GM19468 (cell line): ENCODE measurements at regions not wholly inside any gene's neighbourhood (a gene's known extent, or its start where the extent isn't known, plus 50 kb on each side); places are given as distances from the start of the nearest gene placed in this dataset.

Experiments used
- ATAC-seq: cut with Tn5 transposase; IDR thresholded peaks from one replicate; pipeline ENCODE4 v1.9.1; 2021; ENCODE audit warnings: mild to moderate bottlenecking, moderate library complexity, moderate number of reproducible peaks; ENCODE audit not compliant: unreplicated experiment; ENCODE audit errors: extremely low read depth

DNA sequence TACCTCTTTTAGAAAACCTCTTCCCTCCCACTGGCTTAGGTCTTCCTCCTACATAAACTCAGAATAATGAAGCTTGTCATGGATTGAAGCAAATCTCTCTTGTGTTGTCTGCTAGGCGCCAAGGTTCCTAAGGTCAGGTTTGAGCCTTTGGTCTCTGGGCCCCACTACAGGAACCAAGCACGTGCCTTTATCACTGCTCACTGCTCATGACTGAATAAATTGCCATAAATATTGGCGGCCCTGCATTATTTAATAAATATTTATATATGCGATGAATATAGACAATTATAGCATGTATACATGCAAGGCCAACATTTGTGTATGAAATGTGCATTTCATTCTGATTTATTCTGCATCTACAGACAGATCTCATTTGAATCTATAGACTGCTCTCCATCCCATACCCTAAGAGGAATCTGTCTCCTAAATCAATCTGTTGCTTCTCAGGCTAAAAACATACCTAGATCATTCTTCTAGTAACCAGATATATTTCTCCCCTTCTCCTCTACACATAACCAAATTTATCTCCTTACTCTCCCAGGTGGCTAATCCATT, 1717.6 kb upstream of the TENM3 start:
- no peak for ATAC-seq

DNA sequence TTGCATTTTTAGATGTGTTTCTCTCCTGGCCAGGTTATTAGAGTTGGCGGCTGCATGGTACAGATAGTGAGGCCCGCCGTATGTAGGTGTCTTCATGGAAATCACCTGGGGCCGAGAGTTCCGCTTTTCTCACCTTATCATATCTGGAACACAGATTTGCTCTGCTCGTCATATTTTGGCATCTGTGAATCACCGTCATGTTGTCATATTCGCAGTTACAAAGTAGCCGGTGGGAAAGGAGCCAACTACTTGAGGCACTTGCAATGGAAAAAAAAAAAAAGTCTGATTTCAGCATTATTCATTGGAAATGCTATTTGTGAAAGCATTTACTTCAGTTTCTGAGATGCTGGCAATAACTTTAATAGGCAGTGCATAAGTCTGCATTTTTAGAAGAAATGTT, 1715.2 kb upstream of the TENM3 start:
- ATAC-seq, result no peak

DNA sequence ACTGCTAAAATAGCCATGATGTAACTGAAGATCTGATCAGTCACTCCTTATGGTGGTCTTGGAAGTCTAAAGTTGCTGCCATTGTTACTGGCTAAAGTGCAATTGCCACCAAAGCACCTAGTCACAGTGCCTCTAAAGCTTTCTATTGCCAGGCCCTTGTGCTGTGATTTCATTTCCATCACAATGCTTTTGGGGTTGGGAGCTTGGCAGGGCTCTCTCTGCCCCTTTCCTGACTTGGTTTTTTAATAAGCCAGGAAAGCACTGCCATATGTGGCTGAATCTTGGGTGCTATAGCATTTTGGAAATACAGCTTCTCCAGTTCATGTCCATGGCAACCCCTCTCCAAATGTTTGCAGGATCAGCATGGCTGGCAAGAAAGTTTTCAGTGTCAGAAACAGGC, 1712.4 kb upstream of the TENM3 start:
- no peak for ATAC-seq

DNA sequence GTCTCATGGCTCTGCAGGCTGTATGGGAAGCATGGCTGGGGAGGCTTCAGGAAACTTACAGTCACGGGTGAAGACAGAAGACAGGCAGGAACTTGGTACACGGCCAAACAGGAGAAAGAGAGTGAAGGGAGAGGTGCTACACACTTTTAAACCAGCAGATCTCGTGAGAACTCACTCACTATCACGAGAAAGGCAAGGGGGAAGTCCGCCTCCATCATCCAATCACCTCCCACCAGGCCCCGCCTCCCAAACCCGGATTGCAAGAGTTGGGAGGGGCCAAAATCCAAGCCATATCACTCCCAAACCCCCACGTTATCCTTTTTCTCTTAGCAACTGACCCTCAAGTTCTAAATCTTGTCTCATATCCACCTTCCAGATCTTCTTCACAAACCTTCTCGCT, 1710.5 kb upstream of the TENM3 start:
- no peak for ATAC-seq

DNA sequence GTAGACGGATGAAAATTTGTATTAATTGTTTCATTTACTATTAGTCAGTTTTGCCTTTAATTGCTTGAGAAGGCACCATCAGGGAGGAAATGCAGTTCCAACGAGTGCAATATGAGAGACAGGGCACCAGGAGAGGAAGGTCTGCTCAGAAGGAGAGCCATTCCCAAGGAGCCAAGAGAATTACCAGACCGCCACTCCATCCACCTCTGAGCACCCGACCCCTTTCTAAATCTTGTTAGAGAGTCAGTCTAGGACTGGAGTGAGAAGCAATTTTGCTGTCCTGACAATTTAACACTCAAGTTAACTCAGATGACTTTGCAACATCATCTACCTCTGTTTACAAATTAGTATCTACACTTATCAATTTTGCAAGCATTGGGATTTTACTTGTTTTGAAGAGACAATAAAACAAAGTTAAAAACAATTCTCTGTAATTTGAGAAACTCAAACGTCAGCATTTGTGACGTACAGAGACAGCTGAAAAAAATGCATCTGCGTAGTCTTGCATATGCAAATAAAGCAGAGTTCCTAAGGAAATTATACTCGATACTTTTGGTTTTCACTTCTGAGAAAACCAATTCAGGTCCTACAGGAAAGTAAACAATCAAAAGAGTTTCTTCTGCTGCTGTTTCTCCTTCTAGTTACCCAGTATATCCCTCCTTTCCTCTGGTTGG, 1704.7 kb upstream of the TENM3 start:
- no peak for ATAC-seq

DNA sequence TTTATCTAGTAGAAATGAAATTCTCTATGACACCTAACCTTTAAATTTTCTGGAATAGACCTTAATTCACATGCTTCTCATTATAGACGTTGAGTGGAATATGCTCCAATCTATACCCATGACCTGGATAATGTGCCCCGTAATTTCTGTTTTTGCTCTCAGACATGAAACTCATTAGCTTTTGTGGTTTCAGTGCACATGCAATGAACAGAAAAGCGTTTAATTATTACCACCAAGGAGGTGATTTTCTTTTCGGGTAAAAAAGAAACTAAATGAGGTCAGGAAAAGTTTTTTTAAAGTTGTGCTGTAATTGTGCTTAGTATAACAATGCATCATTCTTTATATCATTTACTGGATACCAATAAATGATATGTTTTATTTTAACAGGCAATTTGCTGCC, 1703.9 kb upstream of the TENM3 start:
- peak; percentile 50 for ATAC-seq

DNA sequence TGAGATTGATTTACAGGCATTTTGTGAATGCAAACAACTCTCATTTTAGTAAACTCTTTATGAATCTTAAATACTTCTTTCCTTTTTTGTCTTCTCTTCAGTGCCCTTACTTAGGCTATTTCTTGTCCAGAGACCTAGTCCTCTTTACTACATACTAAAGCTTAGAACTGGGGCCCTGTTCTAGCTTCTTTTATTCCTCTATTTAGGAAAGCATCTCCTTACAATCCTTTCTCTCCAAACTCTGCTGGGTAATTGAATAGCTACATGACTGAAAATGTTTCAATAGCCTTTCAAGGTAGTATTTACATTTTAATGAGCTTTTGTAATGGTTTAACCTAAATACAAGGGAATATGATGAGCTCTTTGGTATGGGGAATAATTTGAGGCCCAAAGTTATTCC, 1701.5 kb upstream of the TENM3 start:
- ATAC-seq, result no peak

DNA sequence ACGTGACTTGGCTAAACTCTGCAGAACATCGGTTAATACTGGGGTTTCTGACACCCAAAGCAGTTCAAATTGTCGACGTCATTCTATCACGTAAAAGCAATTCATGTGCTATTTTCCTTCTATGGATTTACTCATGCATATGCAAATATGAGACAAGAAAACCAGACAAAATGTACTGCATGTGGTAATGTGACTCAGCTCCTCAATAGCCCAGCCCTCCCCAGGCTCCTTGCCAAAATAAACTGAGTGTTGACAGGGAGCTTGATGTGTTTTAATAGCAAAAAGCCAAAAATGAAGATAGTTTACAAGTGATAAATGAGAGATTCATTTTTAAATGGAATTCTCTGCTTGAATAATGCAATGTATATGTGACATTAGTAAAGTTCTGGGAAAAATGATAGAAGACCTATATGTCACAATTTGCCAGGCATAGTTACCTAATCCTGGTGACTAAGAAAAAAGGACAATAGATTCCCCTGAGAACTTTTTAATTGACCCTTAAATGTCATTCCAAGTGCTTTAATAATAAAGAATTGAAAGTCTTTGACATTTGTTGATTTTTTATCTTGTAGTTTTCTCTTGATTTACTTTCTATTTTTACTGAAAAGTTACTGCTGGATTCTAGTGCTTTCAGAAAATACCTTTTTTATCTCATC, 1700.6 kb upstream of the TENM3 start:
- ATAC-seq, result no peak

DNA sequence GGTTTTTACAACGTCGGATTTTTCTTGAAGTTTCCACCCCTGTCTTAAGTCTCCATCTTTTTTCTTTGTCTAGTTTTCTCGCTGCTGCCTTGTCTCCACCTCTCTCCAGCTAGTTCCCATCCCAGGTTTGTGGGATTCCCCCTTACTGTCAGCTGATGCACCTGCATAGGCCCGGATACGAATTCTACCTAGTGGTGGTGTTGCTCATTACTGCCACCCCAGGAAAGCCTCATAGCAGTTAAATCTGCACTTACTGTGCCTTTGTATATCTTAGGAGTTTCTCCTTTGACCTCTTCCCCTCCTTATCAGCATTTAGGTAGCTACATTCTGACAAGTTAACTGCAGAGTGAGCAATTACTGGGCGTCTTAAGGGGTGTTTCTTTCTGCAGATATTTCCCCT, 1693.1 kb upstream of the TENM3 start:
- no peak for ATAC-seq

DNA sequence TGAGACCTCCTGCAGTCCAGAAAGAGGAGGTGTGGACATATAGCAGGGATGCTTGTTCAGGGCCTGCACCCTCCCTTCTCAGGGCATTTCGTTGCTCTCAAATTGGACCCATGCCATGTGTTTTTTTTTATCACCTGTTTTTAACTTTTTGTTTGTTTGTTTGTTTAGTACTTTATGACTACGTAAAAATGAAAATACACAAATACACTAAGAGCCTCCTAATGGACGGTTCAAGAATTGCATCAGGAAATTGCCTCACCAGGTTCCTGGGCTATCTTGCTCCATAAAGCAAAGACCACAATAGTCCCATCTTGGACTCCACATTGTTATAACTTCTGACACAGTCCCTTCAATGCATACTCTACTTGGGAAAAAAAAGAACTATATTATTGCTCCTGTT, 1685.9 kb upstream of the TENM3 start:
- no peak for ATAC-seq

DNA sequence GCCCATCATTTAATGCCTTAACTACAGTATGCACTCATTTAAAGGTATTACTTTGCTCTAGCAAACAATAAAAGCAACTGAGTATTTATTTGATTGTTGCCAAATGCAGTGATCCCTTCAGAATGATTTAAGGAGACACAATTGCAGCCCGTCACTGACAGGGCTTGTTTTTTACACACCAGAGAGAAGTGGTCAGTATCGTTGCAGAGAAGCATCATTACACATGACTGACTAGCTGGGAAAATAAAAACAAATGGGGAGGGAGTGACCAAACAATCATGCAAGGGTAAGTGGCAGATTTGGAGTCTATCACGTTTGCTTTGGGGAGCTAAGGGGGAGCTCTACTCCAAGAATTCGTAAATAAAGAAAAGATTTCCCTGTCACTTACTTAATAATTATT, 1685.3 kb upstream of the TENM3 start:
- no peak for ATAC-seq

DNA sequence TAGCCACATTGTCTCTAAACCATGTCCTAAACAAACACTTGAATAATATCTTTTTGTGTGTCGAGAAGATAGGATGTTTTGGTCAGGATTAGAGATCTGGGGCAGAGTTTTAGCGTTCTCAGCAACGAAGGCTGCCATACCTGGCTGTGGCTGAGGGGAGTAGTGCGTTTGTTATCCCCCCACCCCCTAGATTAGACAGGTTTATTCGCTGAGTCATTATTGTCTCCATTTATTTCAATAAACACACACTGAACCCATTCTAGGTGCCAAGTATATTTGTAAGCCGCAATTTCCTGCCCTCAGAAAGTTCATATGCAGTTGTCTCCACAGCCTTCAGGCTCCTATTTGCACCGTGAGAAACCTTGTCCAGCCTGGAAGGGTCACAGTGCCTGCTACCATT, 1684.8 kb upstream of the TENM3 start:
- ATAC-seq, result no peak

DNA sequence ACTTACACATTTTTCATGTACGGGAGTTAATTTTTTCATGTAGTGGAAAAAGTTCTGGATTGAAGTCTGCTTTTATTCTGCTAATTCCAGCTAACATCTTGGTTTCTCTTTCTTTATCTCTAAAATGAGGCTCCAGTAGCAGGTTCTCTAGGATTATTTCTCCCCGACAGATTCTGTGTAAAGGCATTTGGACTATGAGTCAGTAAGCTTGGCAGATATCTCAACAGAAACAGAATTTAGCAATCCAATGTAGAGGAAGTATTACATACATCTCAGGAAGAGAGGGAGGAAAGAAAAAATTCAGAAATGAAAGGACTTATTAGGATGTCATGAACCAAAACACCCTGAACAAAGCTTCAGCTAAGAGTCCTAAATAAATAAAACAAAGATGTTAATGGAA, 1682.3 kb upstream of the TENM3 start:
- no peak for ATAC-seq

DNA sequence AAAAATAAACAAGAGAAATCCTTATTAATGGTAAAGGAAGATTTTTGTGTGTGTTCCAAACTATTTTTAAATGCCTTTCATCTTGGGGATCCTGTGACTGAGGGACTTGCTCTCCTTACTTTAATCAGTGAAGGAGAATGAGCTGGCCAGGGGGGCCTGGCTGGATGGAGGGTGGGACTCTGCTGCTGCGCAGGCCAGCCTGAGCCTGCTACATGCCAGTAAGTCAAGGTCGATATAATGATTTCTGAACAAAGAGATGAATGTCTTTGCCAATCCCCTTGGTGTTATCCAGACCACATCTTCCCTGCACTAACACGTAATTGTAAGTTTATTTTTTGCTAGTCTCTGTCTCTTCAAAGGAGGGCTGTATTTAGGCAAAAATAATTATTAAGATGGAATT, 1679.2 kb upstream of the TENM3 start:
- no peak for ATAC-seq

DNA sequence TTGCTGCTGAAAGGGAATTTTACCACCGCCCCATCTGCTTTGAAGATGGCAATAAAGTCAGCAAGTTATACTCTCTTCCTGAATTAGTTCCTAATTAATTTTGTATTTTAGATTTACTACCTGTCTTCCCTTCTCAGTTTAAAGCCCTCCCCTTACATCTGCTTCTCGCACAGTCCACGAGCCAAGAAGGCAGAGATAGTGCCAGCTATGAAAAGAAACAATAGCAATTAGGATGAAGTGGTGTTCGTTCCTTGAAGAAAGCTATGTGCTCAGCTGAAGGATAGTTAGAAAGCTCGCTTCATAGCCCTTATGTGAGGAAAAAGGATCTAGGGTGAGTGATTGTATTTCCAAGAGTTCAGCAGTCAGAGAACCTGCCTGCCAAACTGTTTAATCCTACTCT, 1678.8 kb upstream of the TENM3 start:
- ATAC-seq, result no peak

DNA sequence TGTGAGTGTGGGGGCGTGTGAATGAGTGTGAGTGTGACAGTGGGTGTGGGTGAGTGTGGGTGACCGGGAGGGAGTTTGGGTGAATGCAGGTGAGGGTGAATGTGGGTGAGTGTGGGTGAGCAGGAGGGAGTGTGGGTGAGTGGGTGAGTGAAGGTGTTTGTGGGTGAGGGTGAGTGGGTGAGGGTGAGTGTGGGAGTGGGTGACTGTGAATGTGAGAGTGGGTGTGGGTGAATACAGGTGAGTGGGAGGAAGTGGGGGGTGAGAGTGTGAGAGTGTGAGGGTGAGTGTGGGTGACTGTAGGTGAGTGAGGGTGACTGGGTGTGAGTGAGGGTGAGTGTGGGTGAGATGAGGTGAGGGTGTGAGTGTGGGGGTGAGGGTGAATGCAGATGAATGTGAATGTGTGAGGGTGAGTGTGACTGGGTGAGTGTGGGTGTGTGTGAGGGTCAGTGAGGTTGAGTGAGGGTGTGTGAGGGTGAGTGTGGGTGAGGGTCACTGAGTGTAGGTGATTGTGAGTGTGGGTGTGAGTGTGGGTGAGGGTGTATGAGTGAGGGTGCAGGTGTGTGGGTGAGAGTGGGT, 1677.3 kb upstream of the TENM3 start:
- no peak for ATAC-seq

DNA sequence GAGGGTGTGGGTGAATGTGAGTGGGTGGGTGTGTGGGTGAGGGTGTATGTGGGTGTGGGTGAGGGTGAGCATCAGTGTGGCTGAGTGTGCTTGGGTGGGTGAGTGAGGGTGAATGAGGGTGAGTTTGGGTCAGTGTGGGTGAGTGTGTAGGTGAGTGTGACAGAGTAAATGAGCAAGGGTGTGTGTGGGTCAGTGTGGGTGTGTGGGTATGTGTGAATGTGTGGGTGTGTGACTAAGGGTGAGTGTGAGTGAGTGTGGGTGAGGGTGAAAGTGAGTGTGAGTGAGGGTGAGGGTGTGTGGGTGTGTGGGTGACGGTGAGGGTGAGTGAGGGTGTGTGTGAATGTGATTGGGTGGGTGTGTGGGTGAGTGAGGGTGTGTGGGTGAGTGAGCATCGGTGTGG, 1676.7 kb upstream of the TENM3 start:
- no peak for ATAC-seq

DNA sequence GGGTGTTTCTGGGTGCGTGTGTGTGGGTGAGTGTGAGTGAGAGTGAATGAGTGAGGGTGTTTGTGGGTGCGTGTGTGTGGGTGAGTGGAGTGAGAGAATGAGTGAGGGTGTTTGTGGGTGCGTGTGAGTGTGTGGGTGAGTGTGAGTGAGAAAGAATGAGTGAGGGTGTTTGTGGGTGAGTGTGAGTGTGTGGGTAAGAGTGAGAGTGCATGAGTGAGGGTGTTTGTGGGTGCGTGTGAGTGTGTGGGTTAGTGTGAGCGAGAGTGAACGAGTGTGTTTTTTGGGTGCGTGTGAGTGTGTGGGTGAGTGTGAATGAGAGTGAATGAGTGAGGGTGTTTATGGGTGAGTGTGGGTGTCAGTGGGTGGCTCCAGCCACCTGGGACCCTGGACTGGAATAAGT, 1676.1 kb upstream of the TENM3 start:
- ATAC-seq, result no peak

DNA sequence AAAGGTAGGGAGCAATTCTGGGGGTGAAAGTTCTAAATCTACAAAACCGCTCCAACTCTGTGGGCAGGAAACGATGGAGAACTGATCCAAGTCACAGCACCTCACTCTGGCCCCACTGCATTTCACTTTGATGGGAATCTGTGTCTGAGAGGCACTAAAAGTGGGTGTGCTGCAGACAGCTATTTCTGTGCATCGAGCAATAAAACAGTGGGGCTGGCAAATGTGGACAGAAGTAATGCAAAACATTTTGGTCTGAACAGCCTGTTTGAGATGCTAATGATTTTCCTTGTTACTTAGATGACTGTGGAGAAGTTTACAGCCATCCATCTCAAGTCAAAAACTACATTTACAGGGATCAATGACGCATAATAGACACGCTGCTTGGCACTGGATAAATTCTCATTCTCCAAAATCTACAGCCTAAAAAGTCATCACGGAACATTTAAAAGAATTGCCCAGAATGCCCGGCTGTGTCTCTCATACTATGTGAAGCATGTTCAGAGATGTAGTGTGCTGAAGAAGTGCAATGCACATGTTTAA, 1671.6 kb upstream of the TENM3 start:
- ATAC-seq, result no peak

DNA sequence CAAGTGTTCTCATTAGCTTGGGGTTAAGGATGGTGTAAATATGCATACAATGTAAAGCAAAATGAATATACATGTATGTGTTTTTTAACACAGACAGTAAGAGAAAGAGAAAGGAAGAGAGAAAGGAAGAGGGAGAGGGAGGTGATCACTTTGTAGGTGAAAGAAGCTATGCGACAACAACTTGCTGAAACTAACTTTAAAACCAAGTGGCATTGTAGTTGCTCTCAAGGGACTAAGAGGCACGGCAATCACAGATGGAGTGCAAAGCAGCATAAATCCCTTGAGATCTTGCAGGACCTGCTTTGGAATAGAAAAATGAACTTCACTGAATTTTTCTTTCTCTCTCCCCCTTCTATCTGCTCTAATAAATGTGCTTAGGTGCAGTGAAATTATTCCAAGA, 1665.0 kb upstream of the TENM3 start:
- ATAC-seq, result no peak

DNA sequence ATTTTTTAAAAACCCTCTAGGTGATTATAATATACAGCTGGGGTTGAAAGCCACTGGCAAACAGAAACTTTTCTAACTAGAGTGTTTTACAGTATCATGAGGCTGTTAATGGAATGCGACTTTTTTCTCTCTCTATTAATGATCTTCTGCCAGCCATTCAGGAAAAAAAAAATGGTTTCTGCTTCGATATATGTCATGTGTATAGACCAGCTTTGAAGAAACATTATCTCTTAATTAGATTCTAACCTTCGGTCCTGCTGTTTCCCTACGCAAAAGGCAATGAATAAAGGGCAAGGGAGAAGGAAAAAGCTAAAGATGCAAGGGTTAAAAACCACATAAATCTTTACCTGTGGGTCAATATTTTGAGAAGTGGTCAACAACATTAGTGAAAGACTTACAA, 1662.1 kb upstream of the TENM3 start:
- ATAC-seq, result no peak
